ENCODE measurements at regions not wholly inside any gene's neighbourhood (a gene's known extent, or its start where the extent isn't known, plus 50 kb on each side); places are given as distances from the start of the nearest gene placed in this dataset.
"Not testable (repeated sequence)": the region's sequence is repeated elsewhere in the genome, so short reads cannot be mapped to it uniquely, and the experiment has no call there.

- no peak for DNase-seq (ENCODE audit: low spot score in 2 of 2)
Observed at GRCh38 chr7:101146-102046, 91.0 kb upstream of the FAM20C start.

GRCh38 chr7:102047-102711 lies 90.2 kb upstream of the FAM20C start:
- in situ Hi-C loops (cut with MboI; ENCODE audit: low sequenced_read_pairs), result no loop called here
- no peaks in the 10 kb centered on the region for H3K4me1 ChIP-seq

More at GRCh38 chr7:101146-102046, 91.0 kb upstream of the FAM20C start:
- no peaks in the 10 kb centered on the region for H3K4me1 ChIP-seq
- H3K9me3 ChIP-seq, result no peaks in the 10 kb centered on the region
- no peak overlapping the region for H3K4me3 ChIP-seq
- in situ Hi-C loops (cut with MboI; ENCODE audit: low sequenced_read_pairs), result no loop called here
- no peaks in the 10 kb centered on the region for H3K36me3 ChIP-seq (replicated peaks)
- H3K27me3 ChIP-seq (ENCODE audit: low read depth), result no peaks in the 10 kb centered on the region

GRCh38 chr7:102721-103120 lies 89.7 kb upstream of the FAM20C start:
- H3K9me3 ChIP-seq, result no peaks in the 10 kb centered on the region
- no peak overlapping the region for H3K4me3 ChIP-seq

More at GRCh38 chr7:102047-102711, 90.2 kb upstream of the FAM20C start:
- DNase-seq (ENCODE audit: low spot score in 2 of 2), result no peak
- Histone ChIP-seq H3K4me3 (no peak overlapping the region), H3K36me3 (replicated peaks) (no peaks in the 10 kb centered on the region), H3K27me3 (ENCODE audit: low read depth) (no peaks in the 10 kb centered on the region), H3K9me3 (no peaks in the 10 kb centered on the region)

GRCh38 chr7:103981-104380 lies 88.4 kb upstream of the FAM20C start:
- H3K27me3 ChIP-seq (ENCODE audit: low read depth); H3K4me1 ChIP-seq; H3K4me3 ChIP-seq; H3K36me3 ChIP-seq (replicated peaks); H3K9me3 ChIP-seq; in situ Hi-C loops (cut with MboI; ENCODE audit: low sequenced_read_pairs); DNase-seq (ENCODE audit: low spot score in 2 of 2): not testable (repeated sequence)

More at GRCh38 chr7:102721-103120, 89.7 kb upstream of the FAM20C start:
- H3K36me3 ChIP-seq (replicated peaks), result no peaks in the 10 kb centered on the region
- no peaks in the 10 kb centered on the region for H3K4me1 ChIP-seq
- DNase-seq (ENCODE audit: low spot score in 2 of 2), result no peak
- in situ Hi-C loops (cut with MboI; ENCODE audit: low sequenced_read_pairs), result no loop called here
- H3K27me3 ChIP-seq (ENCODE audit: low read depth), result no peaks in the 10 kb centered on the region

GRCh38 chr7:105002-105401 lies 87.4 kb upstream of the FAM20C start:
- in situ Hi-C loops (cut with MboI; ENCODE audit: low sequenced_read_pairs), result no loop called here

GRCh38 chr7:106356-106755 lies 86.0 kb upstream of the FAM20C start:
- H3K4me3 ChIP-seq, result no peak overlapping the region
- no peak for DNase-seq (ENCODE audit: low spot score in 2 of 2)
- no peaks in the 10 kb centered on the region for H3K36me3 ChIP-seq (replicated peaks)
- in situ Hi-C loops (cut with MboI; ENCODE audit: low sequenced_read_pairs), result no loop called here
- no peaks in the 10 kb centered on the region for H3K4me1 ChIP-seq
- no peaks in the 10 kb centered on the region for H3K27me3 ChIP-seq (ENCODE audit: low read depth)
- H3K9me3 ChIP-seq, result no peaks in the 10 kb centered on the region

More at GRCh38 chr7:105002-105401, 87.4 kb upstream of the FAM20C start:
- no peak overlapping the region for H3K4me3 ChIP-seq
- H3K27me3 ChIP-seq (ENCODE audit: low read depth), result no peaks in the 10 kb centered on the region
- no peaks in the 10 kb centered on the region for H3K36me3 ChIP-seq (replicated peaks)
- H3K4me1 ChIP-seq, result no peaks in the 10 kb centered on the region
- no peak for DNase-seq (ENCODE audit: low spot score in 2 of 2)
- no peaks in the 10 kb centered on the region for H3K9me3 ChIP-seq

- H3K9me3 ChIP-seq, result 0 out of 2 replicates have a peak, but pooled peaks cover 2% of the 10 kb centered on the region
- H3K36me3 ChIP-seq (replicated peaks), result no peaks in the 10 kb centered on the region
- in situ Hi-C loops (cut with MboI; ENCODE audit: low sequenced_read_pairs), result no loop called here
- H3K27me3 ChIP-seq (ENCODE audit: low read depth), result no peaks in the 10 kb centered on the region
- no peak for DNase-seq (ENCODE audit: low spot score in 2 of 2)
- H3K4me3 ChIP-seq, result no peak overlapping the region
- no peaks in the 10 kb centered on the region for H3K4me1 ChIP-seq
Observed at GRCh38 chr7:107233-107632, 85.1 kb upstream of the FAM20C start.

GRCh38 chr7:107907-108306 lies 84.5 kb upstream of the FAM20C start:
- no peak for DNase-seq (ENCODE audit: low spot score in 2 of 2)
- no peak overlapping the region for H3K4me3 ChIP-seq
- in situ Hi-C loops (cut with MboI; ENCODE audit: low sequenced_read_pairs), result no loop called here
- no peaks in the 10 kb centered on the region for H3K4me1 ChIP-seq
- H3K27me3 ChIP-seq (ENCODE audit: low read depth), result no peaks in the 10 kb centered on the region
- H3K36me3 ChIP-seq (replicated peaks), result no peaks in the 10 kb centered on the region
- H3K9me3 ChIP-seq, result 0 out of 2 replicates have a peak, but pooled peaks cover 2% of the 10 kb centered on the region

- DNase-seq (ENCODE audit: low spot score in 2 of 2), result no peak
- Histone ChIP-seq H3K27me3 (ENCODE audit: low read depth) (no peaks in the 10 kb centered on the region), H3K4me1 (no peaks in the 10 kb centered on the region), H3K9me3 (0 out of 2 replicates have a peak, but pooled peaks cover 2% of the 10 kb centered on the region), H3K4me3 (no peak overlapping the region), H3K36me3 (replicated peaks) (no peaks in the 10 kb centered on the region)
- in situ Hi-C loops (cut with MboI; ENCODE audit: low sequenced_read_pairs), result no loop called here
Observed at GRCh38 chr7:109094-109493, 83.3 kb upstream of the FAM20C start.

GRCh38 chr7:109898-110556 lies 82.3 kb upstream of the FAM20C start:
- Histone ChIP-seq H3K36me3 (replicated peaks) (no peaks in the 10 kb centered on the region), H3K4me3 (no peak overlapping the region), H3K9me3 (0 out of 2 replicates have a peak, but pooled peaks cover 2% of the 10 kb centered on the region), H3K4me1 (no peaks in the 10 kb centered on the region), H3K27me3 (ENCODE audit: low read depth) (no peaks in the 10 kb centered on the region)
- DNase-seq (ENCODE audit: low spot score in 2 of 2), result no peak
- in situ Hi-C loops (cut with MboI; ENCODE audit: low sequenced_read_pairs), result no loop called here

GRCh38 chr7:110557-111232 lies 81.7 kb upstream of the FAM20C start:
- no peak for DNase-seq (ENCODE audit: low spot score in 2 of 2)
- in situ Hi-C loops (cut with MboI; ENCODE audit: low sequenced_read_pairs), result no loop called here
- no peaks in the 10 kb centered on the region for H3K4me1 ChIP-seq
- H3K4me3 ChIP-seq, result no peak overlapping the region
- H3K36me3 ChIP-seq (replicated peaks), result no peaks in the 10 kb centered on the region
- H3K27me3 ChIP-seq (ENCODE audit: low read depth), result no peaks in the 10 kb centered on the region
- H3K9me3 ChIP-seq, result 0 out of 2 replicates have a peak, but pooled peaks cover 2% of the 10 kb centered on the region

GRCh38 chr7:111591-111990 lies 80.8 kb upstream of the FAM20C start:
- no peak for DNase-seq (ENCODE audit: low spot score in 2 of 2)
- Histone ChIP-seq H3K4me1 (no peaks in the 10 kb centered on the region), H3K36me3 (replicated peaks) (no peaks in the 10 kb centered on the region), H3K4me3 (no peak overlapping the region), H3K27me3 (ENCODE audit: low read depth) (no peaks in the 10 kb centered on the region), H3K9me3 (0 out of 2 replicates have a peak, but pooled peaks cover 2% of the 10 kb centered on the region)
- in situ Hi-C loops (cut with MboI; ENCODE audit: low sequenced_read_pairs), result no loop called here

- no peak for DNase-seq (ENCODE audit: low spot score in 2 of 2)
- 0 out of 2 replicates have a peak, but pooled peaks cover 2% of the 10 kb centered on the region for H3K9me3 ChIP-seq
- in situ Hi-C loops (cut with MboI; ENCODE audit: low sequenced_read_pairs), result no loop called here
- no peaks in the 10 kb centered on the region for H3K36me3 ChIP-seq (replicated peaks)
- H3K4me3 ChIP-seq, result no peak overlapping the region
- H3K27me3 ChIP-seq (ENCODE audit: low read depth), result no peaks in the 10 kb centered on the region
- no peaks in the 10 kb centered on the region for H3K4me1 ChIP-seq
Observed at GRCh38 chr7:112881-113280, 79.5 kb upstream of the FAM20C start.

All from HAP-1 (cell line).